NCI-H1417 (cell line): ENCODE measurements at regions not wholly inside any gene's neighbourhood (a gene's known extent, or its start where the extent isn't known, plus 50 kb on each side); places are given as distances from the start of the nearest gene placed in this dataset.

Experiments
- DNase-seq, 3 experiments: peaks; one replicate each; lab custom pipeline; 2025; lab: John Stamatoyannopoulos, UW

- no peak for DNase-seq
Measured at GRCh38 chr6:112800916-112801315, 453.8 kb downstream of the RFPL4B start.

- no peak for DNase-seq
Measured at GRCh38 chr6:112801468-112802080, 454.4 kb downstream of the RFPL4B start.

DNA sequence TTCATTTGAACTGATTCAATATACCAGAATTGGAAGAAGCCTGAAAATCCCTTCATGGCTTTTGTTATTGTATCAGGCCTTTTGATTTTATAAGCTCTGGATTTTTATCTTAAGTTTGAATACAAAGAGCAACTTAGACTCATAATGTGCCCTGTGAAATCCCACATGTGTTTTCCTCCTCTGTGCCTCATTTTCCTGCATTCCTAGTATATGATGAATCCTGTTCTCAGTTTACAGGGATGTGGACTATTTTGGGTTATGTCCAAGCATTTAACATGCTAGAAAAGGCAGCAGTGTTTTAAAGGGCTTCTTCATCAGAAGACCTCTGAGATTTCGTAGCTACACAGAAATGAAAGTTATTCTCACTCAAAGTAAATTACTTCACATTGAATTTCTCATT, 455.0 kb downstream of the RFPL4B start:
- DNase-seq, result no peak

GRCh38 chr6:112804638-112805330, 457.7 kb downstream of the RFPL4B start:
- DNase-seq, result no peak

DNA sequence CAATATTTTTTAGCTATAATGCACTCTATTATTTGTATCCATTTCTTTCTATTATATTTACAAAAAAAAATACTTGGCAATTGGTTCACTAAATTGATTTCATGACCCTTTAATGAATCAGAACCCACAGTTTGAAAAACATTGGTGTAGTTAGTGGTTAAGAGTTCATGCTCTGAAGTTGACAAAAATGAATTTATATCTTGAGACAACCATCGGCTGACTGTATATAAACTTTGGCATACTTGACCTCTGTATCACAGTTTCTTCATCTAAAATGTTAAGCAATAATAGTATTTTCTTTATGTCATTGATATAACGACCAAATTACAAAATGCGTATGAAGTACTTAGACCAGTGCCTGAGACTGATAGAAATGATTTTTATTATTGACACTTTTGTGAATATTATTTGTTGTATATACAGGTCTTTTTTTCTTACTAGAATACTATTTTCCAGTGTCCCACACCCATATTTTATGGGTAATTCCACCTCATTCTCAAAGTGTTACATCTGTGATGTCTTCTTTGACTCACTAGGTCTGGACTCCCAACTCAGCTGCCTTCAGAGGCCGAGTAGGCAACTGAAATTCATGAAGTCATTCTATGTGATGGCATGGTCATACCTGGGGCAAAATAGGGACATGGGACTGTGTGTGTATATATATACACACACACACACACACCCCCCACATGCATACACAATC, 459.2 kb downstream of the RFPL4B start:
- DNase-seq, result no peak

- DNase-seq, result no peak
Measured at GRCh38 chr6:112821476-112821875, 474.3 kb downstream of the RFPL4B start.

DNA sequence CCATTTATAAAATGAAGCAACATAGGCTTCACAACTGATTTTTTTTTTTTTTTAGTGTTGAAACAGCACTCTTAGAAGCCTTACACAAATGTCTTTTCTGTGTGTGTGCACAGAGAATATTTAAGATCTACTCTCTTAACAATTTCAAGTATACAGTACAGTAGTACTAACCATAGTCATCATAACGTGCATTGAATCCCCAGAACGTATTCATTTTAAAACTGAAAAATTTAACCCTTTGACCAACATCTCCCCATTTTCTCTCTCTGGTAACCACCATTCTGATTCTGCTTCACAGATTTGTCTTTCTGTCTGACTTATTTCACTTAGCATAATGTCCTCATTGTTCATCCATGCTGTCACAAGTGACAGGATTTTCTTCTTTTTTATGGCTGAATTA, 475.6 kb downstream of the RFPL4B start:
- no peak for DNase-seq

- no peak for DNase-seq
Measured at GRCh38 chr6:112827793-112828192, 480.7 kb downstream of the RFPL4B start.

GRCh38 chr6:112831022-112831421, 483.9 kb downstream of the RFPL4B start:
- DNase-seq, result no peak

- DNase-seq, result peak in 1 of 3 experiments; percentile 17
Measured at GRCh38 chr6:112833581-112834131, 486.5 kb downstream of the RFPL4B start.

- DNase-seq, result no peak
Measured at GRCh38 chr6:112835078-112835477, 487.9 kb downstream of the RFPL4B start.

DNA sequence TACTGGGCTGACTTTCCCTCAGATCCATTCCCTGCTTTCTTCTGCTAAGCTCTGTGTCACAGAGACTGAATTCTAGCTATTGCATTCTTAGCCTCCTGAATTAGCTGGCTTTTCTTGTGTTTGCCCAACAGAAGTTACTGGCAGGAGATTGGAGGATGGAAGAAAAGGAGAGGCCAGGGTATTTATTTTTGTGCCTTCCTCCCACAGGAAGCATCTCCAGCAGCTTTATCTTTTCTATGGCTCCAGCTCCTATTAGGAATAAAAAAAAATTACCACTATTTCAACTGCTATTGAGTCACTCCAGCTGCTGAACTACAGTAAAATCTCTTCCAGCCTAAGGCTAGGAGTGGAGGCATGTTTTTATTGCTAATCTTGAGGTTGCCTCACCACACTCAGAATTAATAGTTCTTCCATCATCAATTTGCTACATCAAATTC, 492.4 kb downstream of the RFPL4B start:
- DNase-seq, result no peak

DNA sequence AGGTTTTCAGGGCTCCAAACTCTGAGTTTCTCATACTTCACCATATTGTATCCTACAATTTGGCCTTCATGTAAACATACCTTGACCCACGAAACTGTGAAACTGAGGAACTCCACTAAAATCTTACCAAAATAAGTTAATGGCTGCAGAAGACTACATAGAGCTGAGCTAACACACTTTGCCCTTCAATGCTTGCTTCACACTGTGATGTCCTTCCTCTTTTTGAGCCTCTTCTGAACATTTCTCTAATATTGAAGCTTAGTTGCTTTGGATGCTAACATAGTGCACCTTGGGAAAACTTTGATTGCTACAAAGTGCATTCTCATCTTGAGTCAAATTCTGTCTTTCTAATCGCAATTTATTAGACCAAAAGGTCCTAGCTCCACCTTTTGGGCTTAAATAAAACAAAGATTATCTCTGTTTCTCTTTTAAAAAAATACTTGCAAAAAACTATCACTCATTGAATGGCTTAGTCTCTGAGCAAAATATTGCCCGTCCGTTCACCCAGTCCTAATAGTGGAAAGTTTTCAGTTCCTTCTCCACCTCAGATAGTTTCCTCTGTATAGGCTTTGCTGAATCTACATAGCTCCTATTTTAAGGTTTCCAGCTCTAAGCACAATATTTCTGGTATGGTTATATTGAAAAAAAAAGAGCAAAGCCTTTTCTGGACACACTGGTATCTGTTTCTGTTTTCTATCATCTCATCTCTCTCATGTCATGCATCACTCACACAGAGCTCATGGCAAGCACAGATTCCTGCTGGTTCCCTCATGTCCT, 494.6 kb downstream of the RFPL4B start:
- DNase-seq, result no peak

- DNase-seq, result no peak
Measured at GRCh38 chr6:112842330-112842685, 495.2 kb downstream of the RFPL4B start.

- no peak for DNase-seq
Measured at GRCh38 chr6:112846681-112847080, 499.6 kb downstream of the RFPL4B start.

GRCh38 chr6:112851146-112851545, 504.0 kb downstream of the RFPL4B start:
- no peak for DNase-seq

GRCh38 chr6:112853162-112853561, 506.0 kb downstream of the RFPL4B start:
- DNase-seq, result no peak

DNA sequence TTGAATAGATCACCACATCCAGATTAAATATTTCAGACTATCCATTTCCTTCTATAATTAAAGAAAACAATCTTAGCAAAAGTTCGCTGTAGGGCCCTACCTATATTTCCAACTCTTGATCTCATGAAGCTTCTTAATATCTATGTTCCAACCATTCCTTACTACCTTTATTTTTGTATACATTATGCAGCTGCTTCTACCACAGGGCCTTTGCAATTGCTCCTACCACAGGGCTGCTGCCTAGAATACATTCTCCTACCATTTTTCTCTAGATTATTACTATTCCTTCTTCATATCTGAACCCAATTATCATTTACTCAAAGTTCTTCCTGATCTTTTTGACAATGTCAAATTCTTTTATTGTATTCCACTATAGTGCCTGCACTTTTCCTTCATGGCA, 516.6 kb downstream of the RFPL4B start:
- DNase-seq, result no peak

DNA sequence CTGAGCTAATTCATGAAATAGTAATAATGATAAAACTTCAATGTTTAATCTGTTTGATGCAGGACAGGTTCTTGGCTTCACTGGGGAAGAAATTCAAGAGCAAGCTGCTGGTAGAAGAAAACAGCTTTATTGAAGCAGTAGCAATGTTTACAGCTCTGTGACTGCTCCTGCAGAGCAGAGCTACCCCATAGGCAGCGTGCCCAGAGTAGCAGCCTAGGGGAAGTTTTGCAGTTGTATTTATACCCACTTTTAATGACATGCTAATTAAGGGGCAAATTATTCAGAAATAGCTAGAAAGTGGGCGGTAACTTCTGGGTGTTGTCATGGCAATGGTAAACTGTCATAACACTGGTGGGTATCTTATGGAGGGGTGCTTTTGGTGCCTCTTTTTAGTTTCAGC, 518.0 kb downstream of the RFPL4B start:
- DNase-seq, result no peak

GRCh38 chr6:112874881-112875280, 527.8 kb downstream of the RFPL4B start:
- no peak for DNase-seq

DNA sequence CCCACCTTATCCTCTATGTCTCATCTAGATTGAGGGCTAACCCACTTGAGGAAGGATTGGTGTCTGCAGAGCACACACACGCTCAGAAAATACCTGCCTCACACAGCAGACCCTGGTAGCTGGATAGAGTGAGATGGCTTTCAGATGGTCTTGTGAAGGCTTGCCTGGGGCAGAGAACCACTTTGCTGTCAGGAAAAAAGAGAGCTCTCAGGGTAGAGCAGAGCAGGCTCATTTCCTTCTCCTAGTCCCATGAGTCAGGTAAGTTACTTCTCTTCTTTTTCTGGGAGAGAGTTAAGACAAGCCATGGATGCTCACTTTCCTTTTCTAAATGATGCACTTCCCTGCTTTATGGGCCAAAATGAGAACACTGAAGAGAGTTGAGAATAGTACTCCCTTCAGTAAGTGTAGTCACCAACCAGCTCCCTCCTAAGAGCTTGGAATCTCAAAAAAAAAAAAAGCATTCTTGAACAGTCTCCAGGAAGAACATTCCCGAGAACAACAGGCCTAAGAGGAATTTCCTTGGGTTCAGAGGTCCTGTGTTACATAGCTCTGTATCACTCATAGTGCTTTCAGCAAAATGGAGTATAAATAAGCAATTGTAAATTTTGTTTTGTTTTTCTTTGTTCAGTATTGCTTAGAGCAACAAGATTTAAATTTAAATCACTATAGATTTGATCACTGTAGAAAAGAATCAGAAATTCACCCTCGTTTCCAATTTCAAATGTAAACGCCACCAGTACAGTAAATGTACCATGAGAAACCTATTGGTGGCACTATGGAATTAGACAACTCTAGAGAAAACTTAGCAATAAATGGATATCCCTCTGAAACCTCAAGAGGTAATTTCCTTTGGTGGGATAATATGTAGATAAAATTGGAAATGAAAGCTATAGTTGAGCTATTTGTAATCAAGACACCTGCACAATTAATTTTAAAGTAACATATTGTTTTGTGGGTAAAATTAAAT, 530.3 kb downstream of the RFPL4B start:
- peak in 1 of 3 experiments; percentile 31 for DNase-seq
